Stimulated activated CD4-positive, alpha-beta T cell treated with anti-CD3 and anti-CD28 coated beads, Interleukin-12 subunit alpha, Interleukin-12 subunit beta, amount 100 ng/mL, for 48 hours (primary cell): ENCODE measurements at regions not wholly inside any gene's neighbourhood (a gene's known extent, or its start where the extent isn't known, plus 50 kb on each side); places are given as distances from the start of the nearest gene placed in this dataset.
"Not testable (repeated sequence)": the region's sequence is repeated elsewhere in the genome, so short reads cannot be mapped to it uniquely, and the experiment has no call there.

Experiments
- DNase-seq, 3 donors: peaks; one replicate each; pipeline ENCODE4 v3.0.0-alpha.2; 2020; ENCODE audit warnings: low read depth in 2 of 3, low spot score in 1 of 3

GRCh38 chr10:33485276-33485675 lies 150.8 kb upstream of the NRP1 start:
- no peak for DNase-seq

GRCh38 chr10:33484787-33485186 lies 150.3 kb upstream of the NRP1 start:
- no peak for DNase-seq

- DNase-seq, result no peak
These were observed 149.3 kb upstream of the NRP1 start for GRCh38 chr10:33483816-33484190.

- no peak for DNase-seq
These were observed 148.8 kb upstream of the NRP1 start for GRCh38 chr10:33483124-33483815.

- DNase-seq, result no peak
These were observed 148.0 kb upstream of the NRP1 start for GRCh38 chr10:33482486-33482885.

- DNase-seq, result no peak
These were observed 146.7 kb upstream of the NRP1 start for GRCh38 chr10:33481184-33481583.

- DNase-seq, result not testable (repeated sequence)
These were observed 145.9 kb upstream of the NRP1 start for GRCh38 chr10:33480417-33480816.

GRCh38 chr10:33478675-33479125 lies 144.2 kb upstream of the NRP1 start:
- no peak for DNase-seq

GRCh38 chr10:33478089-33478674 lies 143.7 kb upstream of the NRP1 start:
- DNase-seq, result no peak

GRCh38 chr10:33477291-33478088 lies 143.0 kb upstream of the NRP1 start:
- no peak for DNase-seq

GRCh38 chr10:33476757-33477273 lies 142.3 kb upstream of the NRP1 start:
- DNase-seq, result no peak

GRCh38 chr10:33473688-33474087 lies 139.2 kb upstream of the NRP1 start:
- DNase-seq, result no peak

GRCh38 chr10:33468006-33468405 lies 133.5 kb upstream of the NRP1 start:
- not testable (repeated sequence) for DNase-seq

- DNase-seq, result no peak
These were observed 131.3 kb upstream of the NRP1 start for GRCh38 chr10:33465747-33466146.

- DNase-seq, result no peak
These were observed 128.5 kb upstream of the NRP1 start for GRCh38 chr10:33463011-33463410.

- DNase-seq, result no peak
These were observed 126.8 kb upstream of the NRP1 start for GRCh38 chr10:33461295-33461640.

GRCh38 chr10:33460505-33461294 lies 126.2 kb upstream of the NRP1 start:
- no peak for DNase-seq

- no peak for DNase-seq
These were observed 125.1 kb upstream of the NRP1 start for GRCh38 chr10:33459602-33460001.

GRCh38 chr10:33455029-33455428 lies 120.6 kb upstream of the NRP1 start:
- no peak for DNase-seq

GRCh38 chr10:33454554-33454953 lies 120.1 kb upstream of the NRP1 start:
- no peak for DNase-seq
